GM19351 (cell line): ENCODE measurements at regions not wholly inside any gene's neighbourhood (a gene's known extent, or its start where the extent isn't known, plus 50 kb on each side); places are given as distances from the start of the nearest gene placed in this dataset.

Experiments used
- ATAC-seq: cut with Tn5 transposase; IDR thresholded peaks from one replicate; pipeline ENCODE4 v1.9.1; 2021; ENCODE audit warnings: mild to moderate bottlenecking, moderate library complexity; ENCODE audit not compliant: unreplicated experiment

GRCh38 chr2:128380061-128380889 lies 61.6 kb upstream of the HS6ST1 start:
- ATAC-seq = no peak

- no peak for ATAC-seq
Measured at GRCh38 chr2:128380961-128381938, 62.6 kb upstream of the HS6ST1 start.

GRCh38 chr2:128384446-128384845 lies 65.8 kb upstream of the HS6ST1 start:
- ATAC-seq = no peak

GRCh38 chr2:128384956-128385355 lies 66.3 kb upstream of the HS6ST1 start:
- no peak for ATAC-seq

- no peak for ATAC-seq
Measured at GRCh38 chr2:128385365-128385764, 66.7 kb upstream of the HS6ST1 start.

GRCh38 chr2:128386066-128386465 lies 67.4 kb upstream of the HS6ST1 start:
- ATAC-seq = no peak

- no peak for ATAC-seq
Measured at GRCh38 chr2:128388499-128388941, 69.9 kb upstream of the HS6ST1 start.

- ATAC-seq = no peak
Measured at GRCh38 chr2:128389388-128390086, 70.9 kb upstream of the HS6ST1 start.

GRCh38 chr2:128390256-128390990 lies 71.8 kb upstream of the HS6ST1 start:
- ATAC-seq = no peak

- ATAC-seq = no peak
Measured at GRCh38 chr2:128390991-128391630, 72.4 kb upstream of the HS6ST1 start.

GRCh38 chr2:128391679-128392078 lies 73.0 kb upstream of the HS6ST1 start:
- no peak for ATAC-seq

GRCh38 chr2:128392207-128392606 lies 73.5 kb upstream of the HS6ST1 start:
- no peak for ATAC-seq

GRCh38 chr2:128394007-128394730 lies 75.5 kb upstream of the HS6ST1 start:
- no peak for ATAC-seq

GRCh38 chr2:128395196-128395595 lies 76.5 kb upstream of the HS6ST1 start:
- ATAC-seq = no peak

- ATAC-seq = no peak
Measured at GRCh38 chr2:128395640-128396499, 77.2 kb upstream of the HS6ST1 start.

- ATAC-seq = no peak
Measured at GRCh38 chr2:128396500-128396891, 77.8 kb upstream of the HS6ST1 start.

GRCh38 chr2:128396946-128397345 lies 78.3 kb upstream of the HS6ST1 start:
- ATAC-seq = no peak

- ATAC-seq = no peak
Measured at GRCh38 chr2:128399256-128399655, 80.6 kb upstream of the HS6ST1 start.
